CD1c-positive myeloid dendritic cell (primary cell): ENCODE measurements at regions not wholly inside any gene's neighbourhood (a gene's known extent, or its start where the extent isn't known, plus 50 kb on each side); places are given as distances from the start of the nearest gene placed in this dataset.
"Not testable (repeated sequence)": the region's sequence is repeated elsewhere in the genome, so short reads cannot be mapped to it uniquely, and the experiment has no call there.

Experiments used
- DNase-seq: peaks from one replicate; pipeline ENCODE4 v3.0.0-alpha.2; 2016; ENCODE audit errors: extremely low spot score

DNA sequence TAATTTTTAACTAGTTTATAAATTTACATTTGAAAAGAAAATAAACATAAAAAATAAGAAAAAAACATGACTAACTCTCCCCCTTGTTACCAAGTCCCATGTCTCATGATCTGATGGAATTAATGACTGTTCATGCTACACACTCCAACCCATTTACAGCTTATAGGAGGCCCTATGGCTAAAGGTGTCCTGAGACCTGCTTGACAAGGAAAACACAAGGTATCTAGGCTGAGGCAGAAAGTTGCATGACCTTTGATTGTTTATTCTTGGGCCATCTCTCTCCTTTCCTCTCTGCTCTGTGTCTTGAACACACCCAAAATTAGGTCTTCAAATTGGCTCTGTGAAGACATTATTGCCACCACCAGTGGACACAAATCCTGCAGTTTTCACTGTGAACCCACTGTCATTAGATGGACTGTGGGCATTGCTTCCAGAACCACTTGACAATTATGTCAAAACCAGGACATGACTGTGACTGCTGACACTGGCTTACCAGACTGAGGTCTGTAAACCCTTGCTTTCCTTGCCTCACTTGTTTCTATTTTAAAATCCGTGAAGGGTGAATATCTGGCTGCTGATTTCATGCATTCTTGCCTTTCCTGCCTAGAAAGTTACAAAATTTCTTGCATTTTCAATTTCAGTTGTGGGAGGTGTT is 386.5 kb upstream of the SPRY2 start:
- no peak for DNase-seq

- DNase-seq, result no peak
Measured at GRCh38 chr13:80726868-80727267, 385.9 kb upstream of the SPRY2 start.

DNA sequence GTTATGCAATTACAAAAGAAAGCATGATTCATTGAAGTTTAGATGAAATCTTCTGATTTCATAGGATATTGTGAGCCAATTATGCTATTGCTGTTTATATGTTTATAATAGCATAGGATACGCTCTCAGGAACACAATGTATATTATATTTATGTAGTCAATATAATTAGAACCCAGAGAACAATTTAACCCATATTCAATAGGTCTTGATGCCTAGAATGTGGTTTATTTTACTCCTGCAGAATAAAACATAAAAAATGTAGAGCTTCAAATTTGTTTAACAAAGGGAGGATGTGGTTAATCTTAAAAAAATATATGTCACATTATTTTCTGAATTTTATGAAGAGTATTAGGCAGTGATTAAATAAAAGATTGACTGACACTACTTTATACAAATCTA is 380.8 kb upstream of the SPRY2 start:
- no peak for DNase-seq

DNA sequence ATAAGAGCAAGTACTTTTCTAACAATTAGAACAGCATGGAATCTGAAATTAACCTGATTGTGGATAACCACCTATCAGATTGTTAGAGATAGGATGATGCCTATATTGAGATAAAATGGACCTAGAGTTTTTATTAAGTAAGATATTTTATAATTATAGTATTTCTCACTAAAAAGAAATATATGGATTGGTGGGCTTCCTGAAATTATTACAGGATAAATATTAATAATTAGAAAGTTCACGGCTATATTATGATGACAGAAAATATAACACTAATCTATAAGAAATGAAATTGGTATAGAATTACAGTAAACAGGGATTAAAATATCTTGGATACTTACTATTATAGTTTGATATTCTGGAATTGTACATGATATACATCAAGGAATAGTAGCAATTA is 378.0 kb upstream of the SPRY2 start:
- DNase-seq, result no peak

- no peak for DNase-seq
Measured at GRCh38 chr13:80717776-80718175, 376.9 kb upstream of the SPRY2 start.

DNA sequence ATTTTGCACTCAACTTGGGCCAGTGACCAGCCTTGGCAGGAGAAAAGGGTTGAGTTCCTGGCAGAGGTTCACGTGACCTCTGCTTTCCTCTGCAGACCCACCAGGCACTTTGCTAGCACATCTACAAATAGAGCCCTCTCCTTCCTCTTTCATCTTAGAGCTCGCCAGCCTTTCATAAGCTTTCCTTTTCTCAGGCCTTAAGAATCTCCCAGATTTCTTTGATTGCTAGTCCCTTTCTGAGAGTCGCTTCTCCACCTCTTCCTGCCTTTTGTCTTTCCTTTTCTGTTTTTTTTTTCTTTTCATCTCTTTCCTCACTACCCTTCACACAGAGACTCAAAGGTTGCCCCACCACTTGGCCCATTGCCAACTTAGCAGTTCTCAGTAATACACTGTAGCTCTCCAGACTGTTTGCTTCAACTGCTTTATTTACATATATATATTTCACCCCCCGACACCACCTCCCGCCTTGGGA is 375.7 kb upstream of the SPRY2 start:
- peak; percentile 20 for DNase-seq

GRCh38 chr13:80712026-80712425 is 371.1 kb upstream of the SPRY2 start:
- DNase-seq, result no peak

DNA sequence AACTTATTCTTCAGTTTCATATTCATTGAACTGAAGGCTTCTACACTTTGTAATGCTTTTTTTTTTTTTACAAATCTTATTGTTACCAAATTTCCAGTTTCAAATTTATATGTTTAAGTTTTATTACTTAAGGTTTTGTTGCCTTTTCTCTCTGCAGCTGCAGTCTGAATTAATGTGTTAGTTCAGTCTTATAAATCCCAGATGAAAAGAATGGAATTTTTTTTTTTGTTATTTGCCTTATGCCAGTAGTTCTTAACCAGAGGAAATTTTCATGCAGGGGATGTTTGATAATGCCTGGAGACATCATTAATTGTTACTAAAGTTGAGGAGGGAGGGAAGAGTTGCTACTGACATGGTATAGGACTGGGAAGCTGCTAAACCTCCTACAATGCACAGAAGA is 367.9 kb upstream of the SPRY2 start:
- no peak for DNase-seq

DNA sequence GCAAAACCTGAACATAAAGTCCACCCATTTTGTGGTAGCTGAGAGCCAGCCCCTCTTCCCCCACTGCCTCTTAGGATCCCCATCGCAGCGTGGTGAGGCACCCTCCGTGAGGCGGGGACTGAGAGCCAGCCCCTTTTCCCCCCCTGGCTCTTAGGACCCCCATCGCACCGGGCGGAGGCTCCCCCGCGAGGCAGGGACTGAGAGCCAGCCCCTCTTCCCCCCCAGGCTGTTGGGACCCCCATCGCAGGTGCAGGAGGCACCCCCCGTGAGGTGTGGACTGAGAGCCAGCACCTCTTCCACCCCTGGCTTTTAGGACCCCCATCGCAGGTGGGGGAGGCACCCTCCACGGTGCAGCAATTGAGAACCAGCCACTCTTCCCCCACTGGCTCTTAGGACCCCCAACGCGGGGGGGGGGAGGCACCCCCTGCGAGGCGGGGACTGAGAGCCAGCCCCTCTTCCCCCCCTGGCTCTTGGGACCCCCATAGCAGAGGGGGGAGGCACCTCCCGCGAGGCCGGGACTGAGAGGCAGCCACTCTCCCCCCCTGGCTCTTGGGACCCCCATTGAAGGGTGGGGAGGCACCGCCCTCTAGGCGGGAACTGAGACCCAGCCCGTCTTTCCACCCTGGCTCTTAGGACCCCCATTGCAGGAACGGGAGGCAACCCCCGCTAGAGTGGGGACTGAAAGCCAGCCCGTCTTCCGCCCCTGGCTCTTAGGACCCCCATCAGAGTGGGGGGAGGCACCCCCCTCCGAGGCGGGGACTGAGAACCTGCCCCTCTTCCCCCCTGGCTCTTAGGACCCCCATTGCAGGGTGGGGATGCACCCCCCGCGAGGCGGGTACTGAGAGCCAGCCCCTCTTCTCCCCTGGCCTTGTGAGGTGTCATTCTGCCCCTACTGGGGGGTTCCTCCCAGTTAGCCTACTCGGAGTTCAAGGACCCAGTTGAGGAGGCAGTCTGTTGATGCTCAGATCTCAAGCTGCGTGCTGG is 366.4 kb upstream of the SPRY2 start:
- no peak for DNase-seq

- no peak for DNase-seq
Measured at GRCh38 chr13:80706164-80706471, 365.2 kb upstream of the SPRY2 start.

- no peak for DNase-seq
Measured at GRCh38 chr13:80705371-80706163, 364.6 kb upstream of the SPRY2 start.

DNA sequence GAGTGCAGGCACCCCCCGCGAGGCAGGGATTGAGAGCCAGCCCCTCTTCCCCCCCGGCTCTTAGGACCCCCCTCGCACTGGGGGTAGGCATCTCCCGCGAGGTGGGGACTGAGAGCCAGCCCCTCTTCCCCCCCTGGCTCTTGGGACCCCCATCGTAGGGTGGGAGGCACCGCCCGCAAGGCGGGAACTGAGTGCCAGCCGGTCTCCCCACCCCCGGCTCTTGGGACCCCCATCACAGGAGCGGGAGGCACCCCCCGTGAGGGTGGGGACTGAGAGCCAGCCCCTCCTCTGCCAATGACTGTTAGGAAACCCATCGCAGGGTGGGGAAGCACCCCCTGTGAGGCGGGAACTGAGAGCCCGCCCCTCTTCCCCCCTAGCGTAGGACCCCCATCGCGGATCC is 363.4 kb upstream of the SPRY2 start:
- no peak for DNase-seq

DNA sequence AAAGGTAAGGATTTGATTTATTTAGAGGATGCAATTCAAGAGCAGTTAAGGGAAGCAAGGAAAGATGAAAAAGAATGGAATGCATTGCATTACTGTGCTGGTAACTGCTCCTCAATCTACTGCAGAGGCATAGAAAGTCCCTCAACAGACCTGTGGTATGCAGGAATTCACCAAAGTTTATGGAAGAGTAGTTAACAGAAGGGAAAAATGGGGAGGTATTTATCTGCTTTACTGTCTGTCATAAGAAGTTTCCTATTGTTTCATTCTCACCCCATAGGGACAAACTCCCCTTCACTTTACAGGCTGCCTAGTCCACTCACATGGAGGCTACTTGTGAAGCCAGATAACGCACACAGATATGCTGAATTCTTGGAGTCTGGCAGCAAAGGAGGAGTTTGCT is 354.9 kb upstream of the SPRY2 start:
- DNase-seq, result no peak

DNA sequence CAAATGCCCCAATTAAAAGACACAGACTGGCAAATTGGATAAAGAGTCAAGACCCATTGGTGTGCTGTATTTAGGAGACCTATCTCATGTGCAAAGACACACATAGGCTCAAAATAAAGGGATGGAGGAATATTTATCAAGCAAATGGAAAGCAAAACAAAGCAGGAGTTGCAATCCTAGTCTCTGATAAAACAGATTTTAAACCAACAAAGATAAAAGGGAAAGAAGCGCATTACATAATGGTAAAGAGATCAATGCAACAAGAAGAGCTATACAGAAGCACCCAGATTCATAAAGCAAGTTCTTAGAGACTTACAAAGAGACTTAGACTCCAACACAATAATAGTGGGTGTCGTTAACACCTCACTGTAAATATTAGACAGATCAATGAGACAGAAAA is 350.9 kb upstream of the SPRY2 start:
- not testable (repeated sequence) for DNase-seq

DNA sequence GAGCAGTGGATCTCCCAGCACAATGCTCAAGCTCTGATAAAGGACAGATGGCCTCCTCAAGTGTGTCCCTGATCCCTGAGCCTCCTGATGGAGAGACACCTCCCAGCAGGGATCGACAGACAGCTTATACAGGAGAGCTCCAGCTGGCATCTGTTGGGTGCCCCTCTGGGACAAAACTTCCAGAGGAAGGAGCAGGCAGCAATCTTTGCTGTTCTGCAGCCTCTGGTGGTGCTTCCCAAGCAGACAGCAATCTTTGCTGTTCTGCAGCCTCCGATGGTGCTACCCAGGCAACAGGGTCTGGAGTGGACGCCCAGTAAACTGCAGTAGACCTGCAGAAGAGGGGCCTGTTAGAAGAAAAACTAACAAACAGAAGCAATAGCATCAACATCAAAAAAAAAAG is 349.3 kb upstream of the SPRY2 start:
- DNase-seq, result no peak

DNA sequence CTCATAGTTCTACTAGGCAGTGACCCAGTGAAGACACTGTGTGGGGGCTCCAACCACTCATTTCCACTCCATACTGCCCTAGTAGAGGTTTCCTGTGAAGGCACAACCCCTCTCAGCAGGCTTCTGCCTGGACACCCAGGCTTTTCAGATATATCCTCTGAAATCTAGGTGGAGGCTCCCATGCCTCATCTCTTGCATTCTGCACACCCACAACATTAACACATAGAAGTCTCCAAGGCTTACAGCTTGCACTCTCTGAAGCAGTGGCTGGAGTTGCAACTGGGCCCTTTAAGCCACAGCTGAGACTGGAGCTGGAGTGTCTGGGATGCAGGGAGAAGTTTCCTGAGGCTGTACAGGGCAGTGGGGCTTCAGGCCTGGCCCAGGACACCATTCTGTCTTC is 347.7 kb upstream of the SPRY2 start:
- DNase-seq, result no peak

DNA sequence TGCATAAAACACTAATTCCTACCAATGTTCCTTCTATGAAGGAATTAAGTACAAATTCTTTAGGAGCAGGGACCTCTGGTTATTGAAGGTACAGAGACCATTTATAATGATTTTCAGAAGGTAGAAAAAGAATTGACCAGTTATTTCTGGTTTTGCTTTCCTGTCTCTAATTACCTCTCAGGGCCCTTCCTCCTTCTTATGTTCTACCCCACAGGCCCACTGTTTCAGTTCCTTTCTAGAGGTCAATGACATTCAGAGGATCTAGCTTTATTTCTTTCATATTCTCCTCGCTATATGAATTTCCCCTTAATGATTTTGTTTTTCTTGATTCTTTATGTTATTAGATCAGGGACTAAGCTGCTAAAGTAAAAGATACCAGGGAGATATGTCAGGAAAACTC is 345.0 kb upstream of the SPRY2 start:
- DNase-seq, result no peak

DNA sequence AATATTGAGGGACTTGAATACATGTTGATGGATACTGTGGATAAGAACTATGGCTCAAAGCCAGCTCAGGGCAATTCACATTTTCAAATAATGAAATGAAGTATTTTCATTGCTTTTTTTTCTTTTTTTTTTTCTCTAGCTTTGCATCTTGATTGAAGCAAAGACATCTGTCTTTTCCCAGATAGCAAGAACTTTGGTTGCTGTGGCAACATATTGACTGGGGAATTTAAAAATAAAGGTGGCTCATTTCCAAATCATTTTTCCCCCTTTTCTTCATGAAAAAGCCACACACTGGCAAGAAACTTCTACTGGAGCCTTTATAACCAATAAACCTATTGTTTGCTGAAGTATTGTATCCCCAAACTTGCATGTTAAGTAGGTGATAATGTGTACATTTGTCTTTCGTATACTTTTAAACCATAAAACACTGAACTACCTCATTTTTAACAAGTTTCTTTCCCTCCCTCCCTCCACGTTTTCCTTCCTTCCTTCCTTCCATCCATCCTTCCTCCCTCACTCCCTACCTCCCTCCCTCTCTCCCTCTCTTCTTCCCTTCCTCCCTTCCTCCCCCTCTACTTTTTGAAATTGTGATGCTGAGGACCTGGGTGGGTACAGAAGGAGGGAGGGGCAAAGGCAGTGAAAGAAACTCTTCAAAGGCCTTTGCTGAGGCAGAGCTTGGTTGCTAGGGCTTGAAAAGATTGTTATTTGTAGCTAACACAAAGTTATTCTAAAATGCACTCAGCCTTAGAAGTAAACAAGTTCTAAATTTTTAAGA is 343.5 kb upstream of the SPRY2 start:
- DNase-seq, result no peak

- DNase-seq, result no peak
Measured at GRCh38 chr13:80680786-80681366, 339.9 kb upstream of the SPRY2 start.

- DNase-seq, result no peak
Measured at GRCh38 chr13:80679423-80679822, 338.5 kb upstream of the SPRY2 start.

DNA sequence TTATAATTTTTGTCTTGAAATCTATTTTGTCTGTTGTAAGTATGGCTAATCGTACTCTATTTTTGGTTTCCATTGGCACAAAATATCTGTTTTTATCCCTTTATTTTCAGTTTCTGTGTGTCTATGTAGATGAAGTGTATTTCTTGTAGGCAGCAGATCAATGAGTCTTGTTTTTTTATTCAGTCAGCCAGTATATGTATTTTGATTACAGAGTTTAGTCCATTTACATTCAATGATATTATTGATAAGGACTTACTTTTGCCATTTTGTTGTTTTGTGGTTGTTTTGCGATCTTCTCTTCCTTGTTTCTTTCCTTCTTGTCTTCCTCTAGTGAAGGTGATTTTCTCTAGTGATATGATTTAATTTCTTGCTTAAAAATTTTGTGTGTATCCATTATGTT is 336.3 kb upstream of the SPRY2 start:
- no peak for DNase-seq
